MM.1S (cell line): ENCODE measurements at regions not wholly inside any gene's neighbourhood (a gene's known extent, or its start where the extent isn't known, plus 50 kb on each side); places are given as distances from the start of the nearest gene placed in this dataset.

ENCODE experiments used
- EZH2phosphoT487 ChIP-seq: fragments of 300-600 bp; sonication (generic); IDR thresholded peaks from 2 replicates; pipeline ENCODE4 v1.6.1; 2018; ENCODE audit warnings: antibody characterized with exemption, low read length
- TF ChIP-seq, protein P1 (sequence below): fragments of 300-600 bp; sonication (generic); IDR thresholded peaks from 2 replicates; pipeline ENCODE4 v1.5.1; 2016; ENCODE audit warnings: antibody characterized with exemption, low read length, mixed read lengths

DNA sequence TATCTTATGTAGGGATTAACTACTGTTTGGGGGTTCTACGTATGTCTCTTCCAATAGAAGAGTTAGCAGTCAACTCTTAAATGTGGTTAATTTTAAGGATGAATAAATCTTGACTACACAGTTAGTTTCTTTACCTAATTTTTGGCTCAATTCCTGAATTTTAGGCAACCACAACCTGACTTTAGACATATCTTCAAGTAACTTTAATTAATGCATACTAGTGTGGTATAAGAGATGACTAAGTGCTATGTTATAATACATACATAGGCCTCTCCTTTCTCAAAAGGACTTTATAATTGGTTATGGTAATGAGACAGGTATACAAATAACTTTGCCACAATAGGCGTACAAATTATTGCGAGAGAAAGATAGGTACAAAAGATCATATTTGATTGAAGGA, 312.0 kb downstream of the IRS1 start:
- TF ChIP-seq, protein P1, sequence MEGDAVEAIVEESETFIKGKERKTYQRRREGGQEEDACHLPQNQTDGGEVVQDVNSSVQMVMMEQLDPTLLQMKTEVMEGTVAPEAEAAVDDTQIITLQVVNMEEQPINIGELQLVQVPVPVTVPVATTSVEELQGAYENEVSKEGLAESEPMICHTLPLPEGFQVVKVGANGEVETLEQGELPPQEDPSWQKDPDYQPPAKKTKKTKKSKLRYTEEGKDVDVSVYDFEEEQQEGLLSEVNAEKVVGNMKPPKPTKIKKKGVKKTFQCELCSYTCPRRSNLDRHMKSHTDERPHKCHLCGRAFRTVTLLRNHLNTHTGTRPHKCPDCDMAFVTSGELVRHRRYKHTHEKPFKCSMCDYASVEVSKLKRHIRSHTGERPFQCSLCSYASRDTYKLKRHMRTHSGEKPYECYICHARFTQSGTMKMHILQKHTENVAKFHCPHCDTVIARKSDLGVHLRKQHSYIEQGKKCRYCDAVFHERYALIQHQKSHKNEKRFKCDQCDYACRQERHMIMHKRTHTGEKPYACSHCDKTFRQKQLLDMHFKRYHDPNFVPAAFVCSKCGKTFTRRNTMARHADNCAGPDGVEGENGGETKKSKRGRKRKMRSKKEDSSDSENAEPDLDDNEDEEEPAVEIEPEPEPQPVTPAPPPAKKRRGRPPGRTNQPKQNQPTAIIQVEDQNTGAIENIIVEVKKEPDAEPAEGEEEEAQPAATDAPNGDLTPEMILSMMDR, result no peak
- no peak for TF ChIP-seq EZH2phosphoT487
